Motor neuron (in vitro differentiated cells): ENCODE measurements at regions not wholly inside any gene's neighbourhood (a gene's known extent, or its start where the extent isn't known, plus 50 kb on each side); places are given as distances from the start of the nearest gene placed in this dataset.
"Not testable (repeated sequence)": the region's sequence is repeated elsewhere in the genome, so short reads cannot be mapped to it uniquely, and the experiment has no call there.

Experiments used
- ATAC-seq, 8 experiments: fragments of 200-7000 bp; cut with Tn5 transposase; replicated peaks in 6 of 8; 2 replicates each; pipeline ENCODE4 v1.8.0; 2021; ENCODE audit warnings: mild to moderate bottlenecking in 8 of 8, moderate library complexity in 8 of 8
- H3K27ac ChIP-seq, 2 donors: fragments of 250-450 bp; sonication (Bioruptor Pico); 2 replicates each; pipeline ENCODE4 v1.9.0; 2021; ENCODE audit warnings: antibody characterized with exemption in 2 of 2, mild to moderate bottlenecking in 2 of 2, moderate library complexity in 1 of 2
- H3K4me1 ChIP-seq, 2 donors: fragments of 250-450 bp; sonication (Bioruptor Pico); replicated peaks in 1 of 2; 2 replicates each; pipeline ENCODE4 v1.6.1; 2021; ENCODE audit warnings: antibody characterized with exemption in 2 of 2, mild to moderate bottlenecking in 2 of 2, moderate library complexity in 1 of 2
- H3K4me3 ChIP-seq, 5 donors: fragments of 250-450 bp; sonication (Bioruptor Pico); 2 replicates each; pipeline ENCODE4 v1.9.0; 2021; ENCODE audit warnings: antibody characterized with exemption in 5 of 5, mild to moderate bottlenecking in 5 of 5, moderate library complexity in 4 of 5
- WGBS, 10 experiments: fragments of 450-650 bp; shearing (Covaris generic); methylation state at CpG; one replicate each; pipeline ENCODE4 v1.0.0; 2022; 5-methylcytosine and 5-hydroxymethylcytosine counted together
- in situ Hi-C, 9 experiments: fragments of 400-800 bp; cut with MboI; loops; one replicate each; pipeline ENCODE4 v1.15.0; 2021; ENCODE audit warnings: low sequenced_read_pairs in 9 of 9, low pct_unique_long_range_greater_than_20kb in 2 of 9; ENCODE audit not compliant: unreplicated experiment in 9 of 9

DNA sequence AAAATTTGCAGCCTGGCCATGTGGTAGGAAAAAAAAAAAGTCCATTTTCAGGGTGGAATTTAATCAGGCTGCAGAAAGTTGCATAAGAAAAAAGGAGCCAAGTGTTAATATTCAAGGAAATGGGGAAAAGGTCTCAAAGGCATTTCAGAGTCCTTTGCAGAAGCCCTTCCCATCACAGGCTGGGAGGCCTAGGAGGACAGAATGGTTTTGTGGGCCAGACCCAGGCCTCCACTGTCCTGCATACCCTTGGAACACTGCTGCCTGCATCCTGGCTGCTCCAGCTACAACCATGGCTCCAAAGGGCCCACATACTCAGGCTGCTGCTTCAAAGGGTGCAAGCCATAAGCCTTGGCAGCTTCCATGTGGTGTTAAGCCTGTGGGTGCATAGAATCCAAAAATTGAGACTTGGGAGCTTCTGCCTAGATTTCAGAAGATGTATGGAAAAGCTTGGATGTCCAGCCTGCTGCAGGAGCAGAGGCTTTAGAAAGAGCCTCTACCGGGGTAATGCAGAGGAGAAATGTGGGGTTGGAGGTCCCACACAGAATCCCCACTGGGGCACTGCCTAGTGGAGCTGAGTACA, 239.0 kb upstream of the STXBP5 start:
- 0 to 100% (median 70%) methylated on average over 1 of the region's 1 CpG; no CpG with 5 or more reads in 4 of the 10 experiments for WGBS, 10 experiments
- in situ Hi-C loops, result no loop called here
- H3K4me1 ChIP-seq, result no peaks in the 10 kb centered on the region
- H3K27ac ChIP-seq, result no peak overlapping the region
- no peak for ATAC-seq
- H3K4me3 ChIP-seq, result no peak overlapping the region

DNA sequence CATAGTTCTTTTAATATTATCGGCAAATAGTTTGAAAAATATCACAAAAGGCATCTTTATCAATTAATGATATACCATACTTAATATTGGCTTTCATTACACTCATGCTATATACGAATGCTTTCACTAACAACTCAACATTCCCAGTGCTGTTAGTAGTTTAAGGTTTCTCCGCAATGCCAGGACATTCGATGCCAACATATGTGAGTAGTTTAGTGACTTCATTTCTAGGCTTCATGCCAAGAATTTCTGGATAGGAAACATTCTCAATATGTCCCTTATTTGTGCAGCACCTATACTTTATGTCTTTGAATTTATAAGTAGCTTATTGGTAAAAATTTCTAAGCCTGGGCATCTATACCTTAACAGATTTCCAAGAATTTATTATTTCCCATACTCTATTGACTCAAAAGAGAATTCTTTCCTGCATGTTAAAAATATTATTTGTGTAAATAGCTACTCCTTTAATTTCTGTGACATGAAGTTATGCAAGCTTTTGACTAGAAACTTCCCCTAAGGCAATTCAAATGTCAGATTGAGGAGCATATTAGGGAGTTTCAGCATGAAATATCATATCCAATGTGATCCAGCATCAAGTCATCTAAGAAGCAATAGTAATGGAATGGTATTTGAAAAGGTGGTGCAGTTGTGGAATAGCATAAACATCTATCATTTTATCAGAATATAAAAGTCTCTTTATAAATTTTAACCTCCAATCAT, 236.0 kb upstream of the STXBP5 start:
- Histone ChIP-seq H3K4me3 (no peak overlapping the region), H3K4me1 (no peaks in the 10 kb centered on the region), H3K27ac (no peak overlapping the region)
- peak in 3 of 8 experiments; percentile 37 to 59 (median 52) for ATAC-seq
- WGBS, 10 experiments, result 4 to 89% (median 40%) methylated on average over 1 to 4 of the region's 4 CpGs; no CpG with 5 or more reads in 1 of the 10 experiments
- in situ Hi-C loops, result no loop called here

GRCh38 chr6:146972546-146972945, 231.7 kb upstream of the STXBP5 start:
- in situ Hi-C loops, result no loop called here
- WGBS, 10 experiments, result 73 to 91% (median 79%) methylated on average over 3 to 6 of the region's 6 CpGs
- Histone ChIP-seq H3K27ac (no peak overlapping the region), H3K4me3 (no peak overlapping the region), H3K4me1 (no peaks in the 10 kb centered on the region)
- ATAC-seq, result peak in 1 of 8 experiments; percentile 33

DNA sequence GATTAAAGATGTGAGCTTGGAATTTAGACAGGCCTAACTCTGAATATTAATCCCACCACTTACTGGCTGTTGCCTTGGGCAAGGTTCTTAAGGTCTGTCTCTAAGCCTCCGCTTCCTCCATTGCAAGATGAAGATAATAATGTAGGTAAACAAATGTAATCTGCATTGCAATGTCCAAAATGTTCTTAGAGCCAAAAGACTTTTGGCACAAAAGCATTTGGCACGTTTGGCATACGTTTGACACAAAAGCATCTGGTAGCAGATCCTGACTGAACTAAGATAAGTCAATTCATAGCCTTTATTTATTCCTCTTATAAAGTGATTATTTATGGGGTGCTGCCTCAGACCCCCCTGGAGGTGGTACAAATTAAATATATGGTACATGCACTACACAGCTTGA, 229.9 kb upstream of the STXBP5 start:
- no peak overlapping the region for H3K4me3 ChIP-seq
- in situ Hi-C loops, result no loop called here
- WGBS, 10 experiments, result 17 to 100% (median 87%) methylated on average over 2 to 3 of the region's 3 CpGs; no CpG with 5 or more reads in 2 of the 10 experiments
- H3K27ac ChIP-seq, result no peak overlapping the region
- no peaks in the 10 kb centered on the region for H3K4me1 ChIP-seq
- ATAC-seq, result peak in 1 of 8 experiments; percentile 80

DNA sequence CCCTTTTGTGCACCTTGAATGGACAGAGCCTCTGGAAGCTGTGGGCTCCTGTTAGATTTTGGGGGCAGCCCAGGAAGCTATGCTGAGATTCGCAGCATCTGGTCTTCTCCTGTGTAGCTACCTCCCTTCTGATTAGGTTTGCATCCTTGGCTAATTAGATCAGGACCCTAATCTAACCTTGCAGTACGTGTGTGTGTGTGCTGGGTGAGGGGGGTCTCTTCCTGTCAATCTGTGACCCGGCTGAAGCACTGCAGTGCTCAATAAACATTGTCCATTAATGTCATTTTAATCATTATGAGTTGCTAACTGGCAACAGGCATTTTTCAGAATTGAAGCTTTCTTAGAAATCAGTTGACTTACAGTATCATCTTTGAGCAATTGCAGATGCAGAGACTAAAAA, 229.1 kb upstream of the STXBP5 start:
- no peak for ATAC-seq
- in situ Hi-C loops, result no loop called here
- Histone ChIP-seq H3K4me1 (no peaks in the 10 kb centered on the region), H3K27ac (no peak overlapping the region), H3K4me3 (no peak overlapping the region)
- 0 to 80% (median 75%) methylated on average over 1 to 3 of the region's 3 CpGs; no CpG with 5 or more reads in 5 of the 10 experiments for whole genome bisulfite sequencing, 10 experiments

DNA sequence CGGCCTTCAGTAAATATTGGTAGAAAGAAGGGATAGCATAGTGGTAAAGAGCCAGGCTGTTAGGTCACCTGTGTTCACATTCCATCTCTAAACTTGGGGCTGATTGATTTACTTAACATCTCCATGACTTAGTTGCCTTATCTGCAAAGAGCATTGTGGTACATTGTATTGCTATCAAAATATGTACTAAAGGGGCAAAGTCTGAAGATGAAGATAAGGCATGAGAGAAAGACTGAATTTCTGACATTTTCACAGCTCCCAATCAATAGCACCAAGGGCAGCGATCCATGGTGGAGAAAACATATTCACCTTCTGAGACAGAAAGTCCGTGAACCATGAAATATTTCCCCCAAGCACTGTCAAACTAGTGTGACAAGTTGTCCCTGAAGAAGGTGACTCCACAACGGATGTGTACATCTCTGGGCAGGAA, 223.3 kb upstream of the STXBP5 start:
- Histone ChIP-seq H3K4me1 (peaks cover 0 to 3% of the 10 kb centered on the region in 2 donors), H3K27ac (no peak overlapping the region), H3K4me3 (no peak overlapping the region)
- in situ Hi-C loops, result no loop called here
- 69 to 100% (median 92%) methylated on average over 1 to 4 of the region's 4 CpGs; no CpG with 5 or more reads in 1 of the 10 experiments for WGBS, 10 experiments
- ATAC-seq, result no peak

DNA sequence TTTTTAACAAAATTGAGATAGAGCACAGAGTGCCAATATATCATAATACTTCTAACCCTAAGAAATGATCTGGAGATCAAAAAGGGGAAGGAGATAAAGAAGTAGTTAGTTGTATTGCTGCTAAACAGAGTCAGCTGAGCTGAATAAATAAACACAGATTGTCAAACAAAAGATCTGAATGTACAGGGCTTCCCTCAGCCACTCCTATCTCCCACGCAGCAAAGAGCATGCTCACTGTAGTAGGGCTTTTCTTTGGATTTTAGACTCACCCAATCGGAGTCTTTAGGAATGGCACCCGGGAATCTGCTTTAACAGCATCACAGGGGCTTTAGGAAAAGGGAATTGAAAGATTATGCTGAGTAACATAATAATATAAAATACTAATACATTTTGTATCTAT, 222.2 kb upstream of the STXBP5 start:
- H3K4me1 ChIP-seq, result peaks cover 0 to 3% of the 10 kb centered on the region in 2 donors
- H3K4me3 ChIP-seq, result no peak overlapping the region
- no peak overlapping the region for H3K27ac ChIP-seq
- WGBS, 10 experiments, result 60 to 100% (median 87%) methylated on average over 2 to 3 of the region's 3 CpGs; no CpG with 5 or more reads in 3 of the 10 experiments
- in situ Hi-C loops, result no loop called here
- ATAC-seq, result no peak

- 40 to 92% (median 75%) methylated on average over 2 to 11 of the region's 11 CpGs for WGBS, 10 experiments
- in situ Hi-C loops, result no loop called here
- peak in 1 of 8 experiments; percentile 74 for ATAC-seq
- H3K27ac ChIP-seq, result no peak overlapping the region
- peaks cover 0 to 3% of the 10 kb centered on the region in 2 donors for H3K4me1 ChIP-seq
- no peak overlapping the region for H3K4me3 ChIP-seq
Measured at GRCh38 chr6:146984251-146984924, 219.8 kb upstream of the STXBP5 start.

DNA sequence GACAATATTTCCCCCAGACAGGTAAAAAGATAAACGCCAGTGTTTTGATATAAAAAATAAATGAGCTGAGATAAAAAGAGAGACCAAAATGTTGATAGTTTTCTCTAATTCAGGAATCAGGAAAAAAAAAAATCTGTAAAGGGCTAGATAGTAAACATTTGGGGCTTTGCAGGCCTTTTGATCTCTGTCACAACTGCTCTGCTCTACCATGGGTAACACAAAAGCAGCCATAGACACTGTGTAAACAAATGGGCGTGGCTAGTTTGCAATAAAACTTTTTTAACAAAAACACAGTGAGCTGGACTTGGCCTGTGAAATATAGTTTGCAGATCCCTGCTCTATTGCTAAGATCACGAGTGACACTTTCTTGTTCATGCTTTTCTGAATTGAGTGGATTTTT, 219.1 kb upstream of the STXBP5 start:
- Histone ChIP-seq H3K27ac (no peak overlapping the region), H3K4me3 (no peak overlapping the region), H3K4me1 (peaks cover 0 to 3% of the 10 kb centered on the region in 2 donors)
- peak; percentile 63 to 91 (median 82) for ATAC-seq
- in situ Hi-C loops, result no loop called here
- WGBS, 10 experiments, result 25 to 85% (median 35%) methylated on average over 2 to 3 of the region's 3 CpGs

- H3K4me1 ChIP-seq, result peaks cover 0 to 3% of the 10 kb centered on the region in 2 donors
- H3K27ac ChIP-seq, result no peak overlapping the region
- no peak for ATAC-seq
- 71 to 100% (median 95%) methylated on average over 1 to 2 of the region's 2 CpGs; no CpG with 5 or more reads in 4 of the 10 experiments for WGBS, 10 experiments
- in situ Hi-C loops, result no loop called here
- no peak overlapping the region for H3K4me3 ChIP-seq
Measured at GRCh38 chr6:146985966-146986365, 218.3 kb upstream of the STXBP5 start.

- ATAC-seq, in situ Hi-C loops, H3K4me1 ChIP-seq, H3K4me3 ChIP-seq, H3K27ac ChIP-seq: not testable (repeated sequence)
- WGBS, 10 experiments, result 80 to 100% (median 92%) methylated on average over 1 of the region's 1 CpG; no CpG with 5 or more reads in 6 of the 10 experiments
Measured at GRCh38 chr6:146987938-146988337, 216.3 kb upstream of the STXBP5 start.

DNA sequence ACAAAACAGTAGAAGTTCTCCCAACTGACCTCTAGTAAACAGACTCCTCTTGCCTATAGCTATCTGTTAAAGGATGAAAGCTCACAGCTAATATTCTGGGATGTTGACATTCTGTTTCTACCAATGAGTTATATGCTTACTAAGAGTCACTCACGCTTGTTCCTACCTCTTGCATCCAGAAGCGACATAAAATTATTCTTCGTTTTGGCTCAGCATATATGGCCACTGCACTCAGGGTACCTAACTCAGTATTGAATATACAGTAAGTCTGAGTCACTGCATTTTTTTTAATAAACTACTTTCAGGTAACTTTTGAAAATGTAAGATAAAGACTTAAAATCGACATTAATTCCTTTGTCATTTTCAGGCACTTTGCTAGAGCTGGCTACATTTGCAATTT, 214.4 kb upstream of the STXBP5 start:
- WGBS, 10 experiments, result 72 to 100% (median 93%) methylated on average over 1 to 4 of the region's 4 CpGs
- Histone ChIP-seq H3K4me1 (no peaks in the 10 kb centered on the region), H3K4me3 (no peak overlapping the region), H3K27ac (no peak overlapping the region)
- in situ Hi-C loops, result no loop called here
- ATAC-seq, result peak in 1 of 8 experiments; percentile 16

DNA sequence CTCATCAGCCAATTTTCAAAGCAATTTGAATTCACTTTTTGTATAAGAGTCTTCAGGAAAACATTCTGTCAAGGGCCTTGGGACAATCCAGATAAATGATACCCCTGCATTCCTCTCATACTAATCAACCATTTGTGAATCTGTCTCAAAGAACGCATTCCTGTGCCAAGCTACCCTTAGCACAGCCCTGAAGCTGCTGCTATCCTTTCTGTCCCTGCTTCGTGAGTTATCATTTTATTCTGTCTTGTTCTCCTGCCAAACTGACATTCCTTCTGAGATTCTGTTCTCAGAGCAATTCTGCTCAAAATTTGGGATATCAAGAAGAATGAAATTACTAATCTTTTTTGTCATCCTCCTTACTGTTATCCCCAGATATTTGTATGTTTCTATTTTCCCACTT, 213.9 kb upstream of the STXBP5 start:
- no peak overlapping the region for H3K27ac ChIP-seq
- WGBS, 10 experiments, result 20 to 86% (median 75%) methylated on average over 1 to 2 of the region's 2 CpGs
- peak in 2 of 8 experiments; percentile 38 to 88 for ATAC-seq
- in situ Hi-C loops, result no loop called here
- H3K4me3 ChIP-seq, result no peak overlapping the region
- H3K4me1 ChIP-seq, result no peaks in the 10 kb centered on the region
